ENCODE measurements at regions not wholly inside any gene's neighbourhood (a gene's known extent, or its start where the extent isn't known, plus 50 kb on each side); places are given as distances from the start of the nearest gene placed in this dataset.

- H2BK15ac ChIP-seq (ENCODE audit: low read length), result peak overlapping the region; percentile 2; the same call in 1 of the 2 replicates
- DNase-seq (ENCODE audit: low read depth in 1 of 2, low spot score in 2 of 2), result no peak
- peaks cover 12% of the 10 kb centered on the region for H3K23me2 ChIP-seq (ENCODE audit: low read depth, low read length)
Observed at GRCh38 chr7:150003304-150003810, 129.6 kb downstream of the ATP6V0E2 start.

More at GRCh38 chr7:150003304-150003810, 129.6 kb downstream of the ATP6V0E2 start:
- peak overlapping the region in 1 of 4 experiments; percentile 48; a peak in 2 of 7 replicates for H3K9ac ChIP-seq (replicated peaks in 1 of 4; ENCODE audit: extremely low read depth in 1 of 4, low read depth in 3 of 4, low read length in 3 of 4)
- peak overlapping the region; percentile 14; the same call in 1 of the 2 replicates for H2BK5ac ChIP-seq (ENCODE audit: low read depth, low read length)
- peak overlapping the region; percentile 75; the same call in 1 of the 2 replicates for H2AK5ac ChIP-seq (ENCODE audit: low read depth, low read length)
- peaks cover 0 to 6% (median 0%) of the 10 kb centered on the region in 4 experiments; a peak in 1 of 8 replicates for H3K36me3 ChIP-seq (ENCODE audit: control insufficient read depth in 2 of 4, insufficient read depth in 4 of 4, low read length in 3 of 4)
- H2BK120ac ChIP-seq (replicated peaks; ENCODE audit: low read depth, low read length), result peak overlapping the region; percentile 92
- WGBS, 2 experiments (ENCODE audit: extremely low coverage in 1 of 2, insufficient coverage in 1 of 2, insufficient read length in 1 of 2, insufficient replicate concordance in 2 of 2, low coverage in 1 of 2, low lambda C conversion rate in 2 of 2, missing lambda C conversion rate in 1 of 2), result 63 to 100% methylated on average over 3 to 4 of the region's 4 CpGs
- no peak overlapping the region for H3K4me3 ChIP-seq (ENCODE audit: extremely low read depth in 1 of 4, insufficient read depth in 2 of 4, low read depth in 3 of 4, low read length in 4 of 4)
- H3K79me1 ChIP-seq (ENCODE audit: low read depth, low read length), result peaks cover 4% of the 10 kb centered on the region; the same call in 1 of the 2 replicates
- CTCF ChIA-PET (ENCODE audit: partially characterized antibody), result no interaction called here
- peak overlapping the region; percentile 37 for H3K14ac ChIP-seq (ENCODE audit: insufficient read length)
- no peak overlapping the region for H3K18ac ChIP-seq (ENCODE audit: extremely low read depth, low read length)
- no peaks in the 10 kb centered on the region for H3K4me1 ChIP-seq (replicated peaks in 1 of 4; ENCODE audit: control insufficient read depth in 3 of 4, insufficient read depth in 4 of 4, low read length in 3 of 4)
- H4K5ac ChIP-seq (ENCODE audit: insufficient read length, low read depth, low read length), result no peak overlapping the region
- H2BK12ac ChIP-seq (ENCODE audit: low read depth, low read length), result peak overlapping the region; percentile 20; the same call in 1 of the 2 replicates
- peak; percentile 52 for FAIRE-seq
- peaks cover 0 to 4% (median 0%) of the 10 kb centered on the region in 4 experiments; a peak in 2 of 7 replicates for H3K27me3 ChIP-seq (replicated peaks in 1 of 4; ENCODE audit: control insufficient read depth in 3 of 4, extremely low read depth in 1 of 4, insufficient read depth in 3 of 4, low read length in 3 of 4)
- no peak overlapping the region for H4K8ac ChIP-seq (ENCODE audit: extremely low read depth, insufficient read depth, low read length)
- H4K91ac ChIP-seq (replicated peaks; ENCODE audit: insufficient read length, low read length), result peak overlapping the region; percentile 36
- H3K23ac ChIP-seq (ENCODE audit: insufficient read length), result no peak overlapping the region
- H3K4me2 ChIP-seq (ENCODE audit: insufficient read depth in 1 of 2, low read depth in 2 of 2, low read length in 2 of 2), result no peak overlapping the region; a peak in 1 of 4 replicates
- H3K56ac ChIP-seq (replicated peaks; ENCODE audit: insufficient read length, low read depth, low read length), result peak overlapping the region; percentile 99
- peak overlapping the region; percentile 55 for H3K4ac ChIP-seq (replicated peaks; ENCODE audit: insufficient read length, low read depth, low read length)
- H3K9me3 ChIP-seq (ENCODE audit: insufficient read depth in 2 of 2, low read depth in 1 of 2, low read length in 1 of 2), result no peaks in the 10 kb centered on the region
- H3K27ac ChIP-seq (ENCODE audit: low read depth, low read length), result no peak overlapping the region
- peak overlapping the region; percentile 62; the same call in 1 of the 2 replicates for H2BK20ac ChIP-seq (ENCODE audit: low read length)
- POLR2A ChIA-PET (ENCODE audit: partially characterized antibody), result no interaction called here
- H4K20me1 ChIP-seq (replicated peaks in 1 of 2; ENCODE audit: control insufficient read depth in 1 of 2, insufficient read depth in 2 of 2, low read length in 2 of 2), result peaks cover 0 to 7% of the 10 kb centered on the region in 2 experiments
- H3K79me2 ChIP-seq (ENCODE audit: control insufficient read depth in 1 of 2, insufficient read depth in 2 of 2, low read length in 2 of 2), result peaks cover 0 to 4% of the 10 kb centered on the region in 2 experiments; a peak in 1 of 4 replicates
- no peak overlapping the region for H2AFZ ChIP-seq (ENCODE audit: low read length)
- TF ChIP-seq CHD1 (IDR thresholded peaks at IDR 0.05; ENCODE audit: low read depth, low read length) (no peak), KDM4A (IDR thresholded peaks at IDR 0.05; ENCODE audit: low read depth, low read length, severe bottlenecking) (no peak), SIRT6 (IDR thresholded peaks at IDR 0.05; ENCODE audit: low read length) (no peak), NANOG (IDR thresholded peaks at IDR 0.05; ENCODE audit: insufficient read depth, low read depth, low read length, poor library complexity, severe bottlenecking) (no peak), MAX (IDR thresholded peaks at IDR 0.05) (no peak), RNF2 (IDR thresholded peaks at IDR 0.05; ENCODE audit: borderline replicate concordance, low read depth, low read length, missing control alignments, poor library complexity, severe bottlenecking) (no peak)
